Stomach (tissue), 8 donors: ENCODE measurements at regions not wholly inside any gene's neighbourhood (a gene's known extent, or its start where the extent isn't known, plus 50 kb on each side); places are given as distances from the start of the nearest gene placed in this dataset.
"Not testable (repeated sequence)": the region's sequence is repeated elsewhere in the genome, so short reads cannot be mapped to it uniquely, and the experiment has no call there.

Experiments
- DNase-seq, 2 donors: peaks; one replicate each; pipeline versions ENCODE4 v3.0.0 to v3.0.0-alpha.2; 2013 to 2019
- H3K27ac ChIP-seq, 5 donors: fragments of 200-600 bp in 4 of 5; sonication (generic) in 4 of 5; one replicate each; pipeline ENCODE4 v1.5.1; 2013 to 2019; ENCODE audit warnings: mild to moderate bottlenecking in 1 of 5, moderate library complexity in 1 of 5
- H3K27me3 ChIP-seq, 3 donors: fragments of 200-600 bp; sonication (generic); one replicate each; pipeline ENCODE4 v1.5.1; 2017 to 2019; ENCODE audit warnings: mixed run types in 1 of 3
- H3K36me3 ChIP-seq, 4 donors: fragments of 200-600 bp; sonication (generic); 1 replicate in 3 of 4; 2 replicates in 1 of 4; pipeline ENCODE4 v1.5.1; 2016 to 2019
- H3K4me1 ChIP-seq, 4 donors: fragments of 200-600 bp; sonication (generic); one replicate each; pipeline ENCODE4 v1.5.1; 2016 to 2019
- H3K4me3 ChIP-seq, 4 donors: fragments of 200-600 bp; sonication (generic) in 3 of 4; one replicate each; pipeline ENCODE4 v1.5.1; 2016 to 2019; ENCODE audit warnings: mild to moderate bottlenecking in 1 of 4
- H3K9me3 ChIP-seq, 4 donors: fragments of 200-600 bp; sonication (generic); one replicate each; pipeline ENCODE4 v1.5.1; 2016 to 2019
- EP300 ChIP-seq: sonication (generic); formaldehyde crosslinking; IDR thresholded peaks from one replicate; pipeline ENCODE4 v1.6.1; 2017; ENCODE audit warnings: antibody characterized with exemption
- POLR2A ChIP-seq, 4 donors: fragments of 450-650 bp; IDR thresholded peaks; one replicate each; pipeline ENCODE4 v1.6.1; 2016; ENCODE audit warnings: antibody characterized with exemption in 4 of 4, control low read depth in 2 of 4, mild to moderate bottlenecking in 1 of 4, moderate library complexity in 1 of 4
- POLR2AphosphoS5 ChIP-seq, 3 donors: sonication (generic); formaldehyde crosslinking; IDR thresholded peaks; one replicate each; pipeline ENCODE4 v1.6.1; 2016; ENCODE audit warnings: antibody characterized with exemption in 3 of 3
- WGBS, 5 donors: extraction: QIAGEN DNeasy Blood & Tissue Kit in 3 of 5; methylation state at CpG; one replicate each; pipeline versions ENCODE4 v1.1.5 to v1.1.7; 2013 to 2018; 5-methylcytosine and 5-hydroxymethylcytosine counted together
- intact Hi-C: fragments of 100-400 bp; cut with DNase I; formaldehyde crosslinking; loops from one replicate; pipeline ENCODE4 v1.15.1; 2023; ENCODE audit warnings: low total_unique reads
- TF ChIP-seq, protein P1 (sequence below), 7 experiments: fragments of 450-650 bp in 4 of 7; fragments of 200-600 bp in 3 of 7; sonication (generic) in 3 of 7; IDR thresholded peaks; one replicate each; pipeline ENCODE4 v1.5.1; 2016 to 2019; ENCODE audit warnings: antibody characterized with exemption in 7 of 7, control low read depth in 2 of 7, mild to moderate bottlenecking in 1 of 7
- donor health status: healthy with polysubstance abuse.
- donor health status: Bipolar disorder and iron deficiency.
- donor health status: healthy.

DNA sequence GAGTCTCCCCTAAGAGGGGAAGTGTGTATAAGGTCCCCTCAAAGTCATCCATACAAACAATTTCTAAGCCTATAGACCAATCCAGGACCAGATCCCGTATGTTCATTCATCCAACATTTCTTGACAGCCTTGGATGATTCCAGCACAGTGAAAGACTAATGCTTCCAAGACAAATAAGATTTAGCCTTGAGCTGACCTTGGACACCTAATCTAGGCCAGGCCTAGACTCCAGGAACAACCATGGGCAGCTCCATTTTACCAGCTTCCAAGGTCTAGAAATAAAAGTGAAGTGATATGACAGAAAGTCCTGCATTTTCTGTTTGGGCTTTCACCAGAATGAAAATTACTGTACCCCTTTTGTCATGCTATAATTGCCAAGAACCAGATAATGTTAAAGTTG, 67.9 kb upstream of the BCL6 start:
- TF ChIP-seq, protein P1, sequence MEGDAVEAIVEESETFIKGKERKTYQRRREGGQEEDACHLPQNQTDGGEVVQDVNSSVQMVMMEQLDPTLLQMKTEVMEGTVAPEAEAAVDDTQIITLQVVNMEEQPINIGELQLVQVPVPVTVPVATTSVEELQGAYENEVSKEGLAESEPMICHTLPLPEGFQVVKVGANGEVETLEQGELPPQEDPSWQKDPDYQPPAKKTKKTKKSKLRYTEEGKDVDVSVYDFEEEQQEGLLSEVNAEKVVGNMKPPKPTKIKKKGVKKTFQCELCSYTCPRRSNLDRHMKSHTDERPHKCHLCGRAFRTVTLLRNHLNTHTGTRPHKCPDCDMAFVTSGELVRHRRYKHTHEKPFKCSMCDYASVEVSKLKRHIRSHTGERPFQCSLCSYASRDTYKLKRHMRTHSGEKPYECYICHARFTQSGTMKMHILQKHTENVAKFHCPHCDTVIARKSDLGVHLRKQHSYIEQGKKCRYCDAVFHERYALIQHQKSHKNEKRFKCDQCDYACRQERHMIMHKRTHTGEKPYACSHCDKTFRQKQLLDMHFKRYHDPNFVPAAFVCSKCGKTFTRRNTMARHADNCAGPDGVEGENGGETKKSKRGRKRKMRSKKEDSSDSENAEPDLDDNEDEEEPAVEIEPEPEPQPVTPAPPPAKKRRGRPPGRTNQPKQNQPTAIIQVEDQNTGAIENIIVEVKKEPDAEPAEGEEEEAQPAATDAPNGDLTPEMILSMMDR (IDR thresholded peaks at IDR 0.05): no peak
- TF ChIP-seq POLR2A (IDR thresholded peaks at IDR 0.05) (no peak), EP300 (no peak), POLR2AphosphoS5 (IDR thresholded peaks at IDR 0.05) (no peak)
- Histone ChIP-seq H3K36me3 (no peaks in the 10 kb centered on the region), H3K27me3 (no peaks in the 10 kb centered on the region), H3K9me3 (no peaks in the 10 kb centered on the region), H3K4me1 (peaks cover 0 to 26% (median 13%) of the 10 kb centered on the region in 4 donors), H3K27ac (no peak overlapping the region), H3K4me3 (no peak overlapping the region)
- DNase-seq: no peak
- 44 to 84% (median 75%) methylated on average over 1 of the region's 1 CpG for WGBS, 5 donors
- intact Hi-C loops: no loop called here

DNA sequence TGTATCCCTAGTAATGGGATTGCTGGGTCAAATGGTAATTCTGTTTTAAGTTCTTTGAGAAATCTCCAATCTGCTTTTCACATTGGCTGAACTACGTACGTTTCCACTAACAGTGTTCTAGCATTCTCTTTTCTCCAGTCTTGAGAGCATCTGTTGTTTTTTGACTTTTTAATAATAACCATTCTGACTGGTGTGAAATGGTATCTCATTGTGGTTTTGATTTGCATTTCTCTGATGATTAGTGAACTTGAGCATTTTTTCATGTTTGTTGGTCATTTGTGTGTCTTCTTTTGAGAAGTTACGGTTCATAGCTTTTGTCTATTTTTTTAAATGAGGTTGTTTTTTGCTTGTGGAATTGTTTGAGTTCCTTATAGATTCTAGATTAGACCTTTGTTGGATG, 72.5 kb upstream of the BCL6 start:
- DNase-seq, H3K36me3 ChIP-seq, H3K9me3 ChIP-seq, H3K27me3 ChIP-seq, H3K4me3 ChIP-seq, intact Hi-C loops, H3K4me1 ChIP-seq, H3K27ac ChIP-seq: not testable (repeated sequence)
- WGBS, 5 donors: 90 to 97% (median 93%) methylated on average over 3 of the region's 3 CpGs

DNA sequence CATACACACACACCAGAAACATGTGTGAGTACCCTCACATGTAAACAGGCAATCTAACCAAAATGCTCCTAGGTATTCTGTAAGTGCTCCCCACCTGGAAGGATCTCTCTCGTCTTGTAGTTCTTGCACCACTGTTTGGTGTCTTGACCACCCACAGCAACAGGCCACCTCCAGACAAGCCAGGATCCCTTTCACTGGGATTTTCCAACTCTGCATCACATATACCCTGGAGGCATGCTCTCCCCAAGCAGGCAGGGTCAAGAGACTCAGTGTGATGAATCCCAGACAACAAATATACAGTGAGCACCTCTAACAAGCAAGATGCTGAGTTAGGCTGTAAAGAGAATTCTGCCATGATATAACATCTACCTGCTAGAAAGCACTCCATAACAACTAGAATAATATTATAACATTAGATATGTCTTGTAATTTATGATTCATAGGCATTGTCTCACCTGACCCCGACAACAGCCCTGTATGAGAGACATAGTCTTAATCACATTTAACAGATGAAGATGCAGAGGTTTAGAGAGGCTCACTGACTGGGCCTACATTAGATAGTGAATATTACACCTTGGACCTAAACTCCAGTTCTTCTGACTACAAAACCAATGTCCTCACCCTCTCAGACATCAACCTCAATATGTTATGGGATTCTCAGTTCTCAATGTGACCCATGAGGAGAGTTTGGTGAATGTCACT, 76.5 kb upstream of the BCL6 start:
- DNase-seq: no peak
- Histone ChIP-seq H3K9me3 (no peaks in the 10 kb centered on the region), H3K4me3 (no peak overlapping the region), H3K27ac (no peak overlapping the region), H3K4me1 (no peaks in the 10 kb centered on the region), H3K36me3 (no peaks in the 10 kb centered on the region), H3K27me3 (no peaks in the 10 kb centered on the region)
- no peak for TF ChIP-seq EP300
- TF ChIP-seq, protein P1 (IDR thresholded peaks at IDR 0.05): no peak
- TF ChIP-seq POLR2AphosphoS5 (IDR thresholded peaks at IDR 0.05): no peak
- no peak for TF ChIP-seq POLR2A (IDR thresholded peaks at IDR 0.05)
- intact Hi-C loops: no loop called here
- WGBS, 5 donors: 94 to 99% (median 97%) methylated on average over 2 of the region's 2 CpGs

DNA sequence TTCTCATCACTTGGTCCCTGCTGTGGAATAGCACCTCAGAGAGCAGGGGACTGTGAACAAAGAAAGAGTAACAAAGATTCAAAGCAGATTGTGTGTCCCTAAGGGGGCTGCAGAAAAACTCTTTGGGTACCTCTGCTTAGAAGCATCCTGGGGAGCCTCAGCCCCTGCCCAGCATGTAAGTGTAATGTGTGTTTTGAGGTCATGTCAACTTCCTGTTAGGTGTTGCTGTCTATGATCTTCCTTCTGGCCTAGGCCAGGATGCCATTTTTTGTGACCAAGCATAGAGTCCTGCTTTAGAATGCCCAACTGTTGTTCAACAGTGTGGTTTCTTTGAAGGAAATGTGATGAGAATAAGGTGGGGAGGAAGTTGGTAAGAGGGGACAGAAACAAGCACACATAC, 77.1 kb upstream of the BCL6 start:
- intact Hi-C loops: no loop called here

DNA sequence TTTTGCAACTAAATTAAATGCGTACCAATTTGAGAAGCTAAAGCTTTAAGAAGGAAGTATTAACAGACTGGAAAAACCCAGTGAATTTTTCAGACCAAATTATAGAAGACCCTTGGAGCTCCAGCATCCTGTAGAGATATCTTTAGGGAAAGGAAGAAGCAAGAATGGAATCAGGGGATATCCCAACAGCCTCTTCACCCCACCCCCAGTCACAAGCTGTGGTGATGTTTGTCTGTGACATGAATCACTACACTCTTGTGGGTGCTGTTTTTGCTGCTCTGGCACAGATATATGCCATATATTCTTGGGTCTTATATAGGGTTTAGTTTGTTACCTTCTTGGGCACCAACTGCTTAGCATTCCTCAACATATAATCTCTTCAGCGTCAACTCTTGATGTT, 78.5 kb upstream of the BCL6 start:
- H3K4me1 ChIP-seq: no peaks in the 10 kb centered on the region
- no peak overlapping the region for H3K27ac ChIP-seq
- TF ChIP-seq, protein P1 (IDR thresholded peaks at IDR 0.05): no peak
- TF ChIP-seq POLR2A (IDR thresholded peaks at IDR 0.05) (no peak), POLR2AphosphoS5 (IDR thresholded peaks at IDR 0.05) (no peak), EP300 (no peak)
- DNase-seq: no peak
- WGBS, 5 donors: 93 to 97% (median 96%) methylated on average over 2 of the region's 2 CpGs
- no peaks in the 10 kb centered on the region for H3K27me3 ChIP-seq
- intact Hi-C loops: no loop called here
- H3K36me3 ChIP-seq: no peaks in the 10 kb centered on the region
- no peaks in the 10 kb centered on the region for H3K9me3 ChIP-seq
- H3K4me3 ChIP-seq: no peak overlapping the region

More for the DNA sequence above, 77.1 kb upstream of the BCL6 start:
- no peak overlapping the region for H3K4me3 ChIP-seq
- H3K9me3 ChIP-seq: no peaks in the 10 kb centered on the region
- TF ChIP-seq POLR2AphosphoS5 (IDR thresholded peaks at IDR 0.05): no peak
- no peak for TF ChIP-seq POLR2A (IDR thresholded peaks at IDR 0.05)
- TF ChIP-seq, protein P1 (IDR thresholded peaks at IDR 0.05): no peak
- no peak for TF ChIP-seq EP300
- H3K4me1 ChIP-seq: no peaks in the 10 kb centered on the region
- H3K27ac ChIP-seq: no peak overlapping the region
- DNase-seq: no peak
- no peaks in the 10 kb centered on the region for H3K36me3 ChIP-seq
- H3K27me3 ChIP-seq: no peaks in the 10 kb centered on the region
